ENCODE measurements at regions not wholly inside any gene's neighbourhood (a gene's known extent, or its start where the extent isn't known, plus 50 kb on each side); places are given as distances from the start of the nearest gene placed in this dataset.
"Not testable (repeated sequence)": the region's sequence is repeated elsewhere in the genome, so short reads cannot be mapped to it uniquely, and the experiment has no call there.

DNA sequence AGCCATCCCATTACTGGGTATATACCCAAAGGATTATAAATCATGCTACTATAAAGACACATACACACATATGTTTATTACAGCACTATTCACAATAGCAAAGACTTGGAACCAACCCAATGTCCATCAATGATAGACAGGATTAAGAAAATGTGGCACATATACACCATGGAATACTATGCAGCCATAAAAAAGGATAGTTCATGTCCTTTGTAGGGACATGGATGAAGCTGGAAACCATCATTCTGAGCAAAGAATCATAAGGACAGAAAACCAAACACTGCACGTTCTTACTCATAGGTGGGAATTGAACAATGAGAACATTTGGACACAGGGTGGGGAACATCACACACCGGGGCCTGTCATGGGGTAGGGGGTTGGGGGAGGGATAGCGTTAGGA, 60.3 kb upstream of the NMU start:
- H3K4me3 ChIP-seq (ENCODE audit: low read depth in 2 of 2, low read length in 1 of 2); H2AFZ ChIP-seq (ENCODE audit: low read depth); H3K27me3 ChIP-seq (ENCODE audit: insufficient read depth); H3K9me2 ChIP-seq; DNase-seq; H3K36me3 ChIP-seq (replicated peaks in 1 of 2; ENCODE audit: control insufficient read depth in 1 of 2, insufficient read depth in 2 of 2, low read length in 1 of 2); H3K79me2 ChIP-seq (ENCODE audit: insufficient read depth); CTCF ChIA-PET; H3F3A ChIP-seq (replicated peaks; ENCODE audit: insufficient read depth); H3K9me3 ChIP-seq; H3K4me1 ChIP-seq (ENCODE audit: control insufficient read depth in 1 of 2, insufficient read depth in 2 of 2, low read depth in 1 of 2, low read length in 1 of 2); H4K20me1 ChIP-seq (ENCODE audit: insufficient read depth); POLR2A ChIA-PET; H3K9ac ChIP-seq; H3K4me2 ChIP-seq; H3K27ac ChIP-seq (ENCODE audit: low read depth in 2 of 2, low read length in 1 of 2): not testable (repeated sequence)
- 39% methylated on average over 3 of the region's 3 CpGs for WGBS (ENCODE audit: low lambda C conversion rate)

DNA sequence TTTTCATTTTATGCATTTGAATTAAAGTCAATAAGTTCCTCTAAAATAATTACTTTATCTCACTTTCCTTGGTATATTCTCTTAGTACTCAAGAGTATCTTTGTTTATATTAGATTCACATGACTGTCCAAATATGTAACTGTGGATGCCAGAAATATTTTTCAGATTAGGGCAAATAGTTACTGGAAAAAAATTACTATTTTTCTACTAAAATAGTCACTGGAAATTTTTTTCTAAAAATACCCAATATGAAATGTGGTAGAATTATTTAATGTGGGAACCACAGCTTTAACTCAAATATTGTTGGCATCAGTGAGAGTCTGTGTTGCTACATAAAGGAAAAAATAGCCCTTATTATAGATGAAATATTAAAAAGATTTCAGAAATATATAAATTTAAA, 70.4 kb upstream of the NMU start:
- H3K9me3 ChIP-seq = no peaks in the 10 kb centered on the region
- H3K4me3 ChIP-seq (ENCODE audit: low read depth in 2 of 2, low read length in 1 of 2) = no peak overlapping the region
- H3K27ac ChIP-seq (ENCODE audit: low read depth in 2 of 2, low read length in 1 of 2) = no peak overlapping the region; a peak in 1 of 4 replicates
- H3K79me2 ChIP-seq (ENCODE audit: insufficient read depth) = no peaks in the 10 kb centered on the region
- H2AFZ ChIP-seq (ENCODE audit: low read depth) = no peak overlapping the region
- H3K4me2 ChIP-seq = no peak overlapping the region
- H3K9ac ChIP-seq = no peak overlapping the region
- POLR2A ChIA-PET = no interaction called here
- no peaks in the 10 kb centered on the region for H3K27me3 ChIP-seq (ENCODE audit: insufficient read depth)
- CTCF ChIA-PET = no interaction called here
- no peaks in the 10 kb centered on the region for H3K9me2 ChIP-seq
- TF ChIP-seq GATA2 (CRISPR knock-in tag; IDR thresholded peaks at IDR 0.05) (no peak), USF2 (IDR thresholded peaks at IDR 0.05; ENCODE audit: borderline replicate concordance, low read depth, low read length) (no peak), YY1 (IDR thresholded peaks at IDR 0.05; ENCODE audit: low read depth) (no peak), MEF2A (IDR thresholded peaks at IDR 0.05; ENCODE audit: borderline replicate concordance, low read depth) (no peak), GABPA (IDR thresholded peaks at IDR 0.05; ENCODE audit: low read depth) (no peak), TAF1 (IDR thresholded peaks at IDR 0.05; ENCODE audit: borderline replicate concordance, low read depth, low read length) (no peak), RCOR1 (IDR thresholded peaks at IDR 0.05; ENCODE audit: low read length) (no peak), JUND (IDR thresholded peaks at IDR 0.05) (no peak), TEAD4 (IDR thresholded peaks at IDR 0.05; ENCODE audit: borderline replicate concordance, insufficient read depth) (no peak), RAD21 (IDR thresholded peaks at IDR 0.05; ENCODE audit: low read length) (no peak), IRF3 (IDR thresholded peaks at IDR 0.05; ENCODE audit: low read depth, low read length) (no peak), RXRA (IDR thresholded peaks at IDR 0.05; ENCODE audit: borderline replicate concordance, low read depth) (no peak), NFIC (IDR thresholded peaks at IDR 0.05; ENCODE audit: borderline replicate concordance) (no peak), EZH2phosphoT487 (IDR thresholded peaks at IDR 0.05; ENCODE audit: borderline replicate concordance, low read depth) (no peak), FOXM1 (IDR thresholded peaks at IDR 0.05; ENCODE audit: low read depth) (no peak)
- TF ChIP-seq, protein P1, sequence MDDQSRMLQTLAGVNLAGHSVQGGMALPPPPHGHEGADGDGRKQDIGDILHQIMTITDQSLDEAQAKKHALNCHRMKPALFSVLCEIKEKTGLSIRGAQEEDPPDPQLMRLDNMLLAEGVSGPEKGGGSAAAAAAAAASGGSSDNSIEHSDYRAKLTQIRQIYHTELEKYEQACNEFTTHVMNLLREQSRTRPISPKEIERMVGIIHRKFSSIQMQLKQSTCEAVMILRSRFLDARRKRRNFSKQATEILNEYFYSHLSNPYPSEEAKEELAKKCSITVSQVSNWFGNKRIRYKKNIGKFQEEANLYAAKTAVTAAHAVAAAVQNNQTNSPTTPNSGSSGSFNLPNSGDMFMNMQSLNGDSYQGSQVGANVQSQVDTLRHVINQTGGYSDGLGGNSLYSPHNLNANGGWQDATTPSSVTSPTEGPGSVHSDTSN (IDR thresholded peaks at IDR 0.05) = no peak
- TF ChIP-seq, protein P2, sequence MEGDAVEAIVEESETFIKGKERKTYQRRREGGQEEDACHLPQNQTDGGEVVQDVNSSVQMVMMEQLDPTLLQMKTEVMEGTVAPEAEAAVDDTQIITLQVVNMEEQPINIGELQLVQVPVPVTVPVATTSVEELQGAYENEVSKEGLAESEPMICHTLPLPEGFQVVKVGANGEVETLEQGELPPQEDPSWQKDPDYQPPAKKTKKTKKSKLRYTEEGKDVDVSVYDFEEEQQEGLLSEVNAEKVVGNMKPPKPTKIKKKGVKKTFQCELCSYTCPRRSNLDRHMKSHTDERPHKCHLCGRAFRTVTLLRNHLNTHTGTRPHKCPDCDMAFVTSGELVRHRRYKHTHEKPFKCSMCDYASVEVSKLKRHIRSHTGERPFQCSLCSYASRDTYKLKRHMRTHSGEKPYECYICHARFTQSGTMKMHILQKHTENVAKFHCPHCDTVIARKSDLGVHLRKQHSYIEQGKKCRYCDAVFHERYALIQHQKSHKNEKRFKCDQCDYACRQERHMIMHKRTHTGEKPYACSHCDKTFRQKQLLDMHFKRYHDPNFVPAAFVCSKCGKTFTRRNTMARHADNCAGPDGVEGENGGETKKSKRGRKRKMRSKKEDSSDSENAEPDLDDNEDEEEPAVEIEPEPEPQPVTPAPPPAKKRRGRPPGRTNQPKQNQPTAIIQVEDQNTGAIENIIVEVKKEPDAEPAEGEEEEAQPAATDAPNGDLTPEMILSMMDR (IDR thresholded peaks at IDR 0.05) = no peak
- TF ChIP-seq, protein P3, sequence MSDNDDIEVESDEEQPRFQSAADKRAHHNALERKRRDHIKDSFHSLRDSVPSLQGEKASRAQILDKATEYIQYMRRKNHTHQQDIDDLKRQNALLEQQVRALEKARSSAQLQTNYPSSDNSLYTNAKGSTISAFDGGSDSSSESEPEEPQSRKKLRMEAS (IDR thresholded peaks at IDR 0.05; ENCODE audit: low read depth) = no peak
- H3F3A ChIP-seq (replicated peaks; ENCODE audit: insufficient read depth) = no peaks in the 10 kb centered on the region
- DNase-seq = no peak
- H4K20me1 ChIP-seq (ENCODE audit: insufficient read depth) = no peaks in the 10 kb centered on the region
- H3K4me1 ChIP-seq (ENCODE audit: control insufficient read depth in 1 of 2, insufficient read depth in 2 of 2, low read depth in 1 of 2, low read length in 1 of 2) = no peaks in the 10 kb centered on the region
- no peaks in the 10 kb centered on the region for H3K36me3 ChIP-seq (replicated peaks in 1 of 2; ENCODE audit: control insufficient read depth in 1 of 2, insufficient read depth in 2 of 2, low read length in 1 of 2)

All from SK-N-SH (cell line).